GOT3 (cell line): ENCODE measurements at regions not wholly inside any gene's neighbourhood (a gene's known extent, or its start where the extent isn't known, plus 50 kb on each side); places are given as distances from the start of the nearest gene placed in this dataset.
"Not testable (repeated sequence)": the region's sequence is repeated elsewhere in the genome, so short reads cannot be mapped to it uniquely, and the experiment has no call there.

Experiments used
- DNase-seq: peaks from one replicate; lab custom pipeline; 2025; ENCODE audit warnings: mixed read lengths; lab: John Stamatoyannopoulos, UW

DNA sequence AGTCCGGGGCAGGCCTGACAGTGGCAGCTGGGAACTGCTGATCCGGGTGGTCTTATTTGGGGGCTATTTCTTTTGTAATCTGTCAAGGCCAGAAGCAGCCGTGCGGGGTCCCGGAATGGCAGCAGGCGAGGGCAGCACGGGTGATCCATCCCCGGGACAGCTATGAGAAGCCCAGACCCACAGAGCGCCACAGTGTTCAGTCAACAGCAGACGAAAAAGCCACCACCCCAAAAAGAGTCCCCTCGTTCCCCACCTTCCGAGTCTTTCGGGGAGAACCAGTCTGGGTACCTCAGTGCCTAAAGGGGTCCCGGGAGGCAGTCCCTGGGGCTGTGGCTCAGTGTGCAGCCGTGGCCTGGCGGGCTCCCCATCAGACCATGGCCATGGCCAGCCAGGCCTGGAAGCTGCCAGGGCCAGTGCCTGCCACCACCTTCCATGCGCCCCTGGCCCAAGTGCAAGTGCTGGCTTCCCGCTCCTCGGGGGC, 125.1 kb upstream of the KCTD7 start:
- no peak for DNase-seq

- no peak for DNase-seq
Measured at GRCh38 chr7:66504131-66504530, 124.5 kb upstream of the KCTD7 start.

- DNase-seq = no peak
Measured at GRCh38 chr7:66505009-66505408, 123.7 kb upstream of the KCTD7 start.

GRCh38 chr7:66505531-66506451, 122.9 kb upstream of the KCTD7 start:
- DNase-seq = no peak

GRCh38 chr7:66506703-66507102, 122.0 kb upstream of the KCTD7 start:
- not testable (repeated sequence) for DNase-seq

GRCh38 chr7:66507764-66508296, 120.9 kb upstream of the KCTD7 start:
- no peak for DNase-seq

DNA sequence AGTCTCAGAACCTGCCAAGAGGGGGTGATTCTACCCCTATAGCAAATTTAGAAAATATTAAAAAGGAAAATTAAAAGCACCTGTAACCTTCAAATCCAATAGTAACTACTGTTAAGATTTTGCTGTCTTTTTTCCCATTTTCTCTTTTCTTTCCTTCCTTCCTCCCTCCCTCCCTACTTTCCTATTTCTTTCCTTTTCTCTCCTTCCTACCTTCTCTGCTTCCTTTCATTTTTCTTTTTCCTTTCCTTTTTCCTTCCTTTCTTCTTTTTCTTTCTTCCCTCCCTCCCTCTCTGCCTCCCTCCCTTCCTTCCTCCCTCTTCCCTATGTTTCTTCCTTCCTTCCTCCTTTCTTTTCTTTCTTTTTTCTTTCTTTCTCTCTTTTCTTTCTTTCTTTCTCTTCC, 120.2 kb upstream of the KCTD7 start:
- DNase-seq = no peak

GRCh38 chr7:66514050-66514449, 114.6 kb upstream of the KCTD7 start:
- no peak for DNase-seq

DNA sequence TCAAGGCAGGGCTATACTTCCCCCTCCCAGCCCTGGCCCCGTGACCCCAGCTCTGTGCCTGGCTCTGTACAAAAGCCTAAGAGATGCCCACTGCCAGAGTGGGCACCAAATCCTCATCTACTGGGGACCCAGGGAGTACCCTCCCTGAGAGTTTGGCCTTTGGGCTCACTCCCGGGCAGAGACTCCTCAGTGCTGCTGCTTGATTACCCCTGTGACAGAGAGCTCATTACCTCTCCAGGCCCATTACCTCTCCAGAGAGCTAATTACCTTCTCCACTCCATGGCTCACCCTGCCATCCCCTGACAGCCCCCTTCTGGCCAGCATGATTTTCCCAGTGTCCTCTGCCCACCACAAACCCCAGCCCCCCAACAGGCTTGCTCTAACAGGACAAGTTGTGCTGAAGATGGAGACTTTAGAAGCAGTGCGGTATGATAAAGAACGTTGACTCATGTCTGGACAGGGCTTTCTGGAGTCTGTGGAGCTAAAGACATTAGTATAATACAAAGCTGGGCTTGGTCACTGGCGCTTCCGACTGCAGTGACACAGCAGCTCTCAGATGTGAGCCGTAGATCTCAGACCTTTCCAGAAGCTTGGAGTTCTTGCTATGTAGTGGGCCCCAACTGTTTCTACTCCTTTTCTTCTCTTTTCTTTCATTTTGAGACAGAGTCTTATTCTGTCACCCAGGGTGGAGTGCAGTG, 111.3 kb upstream of the KCTD7 start:
- no peak for DNase-seq

DNA sequence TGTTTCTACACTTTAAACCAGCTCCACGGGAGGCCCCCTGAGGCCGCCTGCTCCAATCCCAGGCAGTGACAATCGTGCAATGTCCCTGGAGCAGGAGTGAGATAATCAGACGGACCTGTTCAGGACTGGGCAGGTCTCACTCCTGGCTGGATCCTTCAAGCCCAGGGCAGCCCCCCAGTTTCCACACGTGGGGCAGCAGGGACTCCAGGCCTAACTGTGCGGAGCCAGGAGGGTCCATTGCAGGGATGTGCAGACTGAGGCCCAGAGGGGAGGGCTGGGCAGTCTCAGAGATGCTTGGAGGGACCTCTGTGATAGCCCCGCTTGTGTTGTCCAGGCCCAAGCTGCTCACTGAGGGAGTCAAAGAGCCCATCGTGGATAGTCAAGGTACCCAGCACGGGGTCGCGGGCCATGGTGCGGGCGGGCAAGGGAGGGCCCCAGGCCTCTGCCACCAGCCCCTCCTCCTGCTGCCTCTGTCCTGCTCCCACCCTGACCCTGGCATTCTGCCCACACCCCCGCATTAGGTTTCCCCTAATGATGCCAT, 110.5 kb upstream of the KCTD7 start:
- DNase-seq = no peak

DNA sequence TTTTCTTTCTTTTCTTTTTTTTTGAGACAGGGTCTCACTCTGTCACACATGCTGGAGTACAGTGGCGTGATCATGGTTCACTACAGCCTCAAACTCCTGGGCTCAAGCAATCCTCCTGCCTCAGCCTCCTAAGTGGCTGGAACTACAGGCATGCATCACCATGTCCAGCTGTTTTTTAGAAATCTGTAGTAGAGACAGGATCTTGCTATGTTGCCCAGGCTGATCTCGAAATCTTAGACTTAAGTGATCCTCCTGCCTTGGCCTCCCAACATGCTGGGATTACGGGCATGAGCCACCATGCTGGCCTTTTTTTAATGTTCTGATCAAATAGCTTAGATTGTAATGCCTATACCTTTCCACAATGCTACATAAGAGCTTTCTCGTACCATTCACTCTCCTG, 107.0 kb upstream of the KCTD7 start:
- DNase-seq = no peak

DNA sequence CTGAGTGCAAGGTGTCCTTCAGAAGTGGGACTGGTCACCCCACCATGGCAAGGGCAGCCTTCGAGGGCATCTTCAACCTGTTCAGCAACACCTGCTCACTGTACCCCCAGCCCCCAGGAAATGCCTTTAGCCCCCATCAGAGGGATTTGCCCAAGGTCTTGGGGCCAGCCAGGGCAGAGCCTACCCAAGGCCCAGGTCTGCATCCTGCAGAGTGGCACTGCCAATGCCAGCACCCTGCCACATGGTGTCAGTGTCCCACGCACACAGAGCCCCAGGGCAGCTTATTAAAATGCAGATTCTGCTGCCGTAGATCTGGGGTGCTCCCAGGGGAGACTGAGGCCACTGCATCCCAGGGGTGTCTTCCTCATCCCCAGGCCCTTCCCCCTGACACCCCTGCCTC, 106.2 kb upstream of the KCTD7 start:
- no peak for DNase-seq

DNA sequence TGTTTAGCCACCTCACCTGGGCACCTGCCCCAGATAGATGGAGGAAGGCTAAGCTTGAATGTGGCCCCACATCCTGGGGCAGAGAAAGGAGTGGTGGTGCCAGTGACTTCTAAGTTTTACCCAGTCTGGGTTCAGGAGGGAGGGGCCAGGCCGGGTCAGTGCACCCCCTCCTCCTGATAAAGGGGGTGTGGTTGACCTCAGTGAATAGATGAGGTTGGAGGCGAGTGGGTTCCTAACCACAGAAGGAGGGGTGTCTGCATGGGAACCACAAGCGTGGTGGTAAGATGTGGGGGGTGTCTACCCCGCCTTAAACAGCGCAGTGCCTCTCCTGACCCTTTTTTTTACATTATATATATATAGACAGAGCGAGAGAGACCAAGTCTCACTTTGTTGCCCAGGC, 105.3 kb upstream of the KCTD7 start:
- DNase-seq = no peak

DNA sequence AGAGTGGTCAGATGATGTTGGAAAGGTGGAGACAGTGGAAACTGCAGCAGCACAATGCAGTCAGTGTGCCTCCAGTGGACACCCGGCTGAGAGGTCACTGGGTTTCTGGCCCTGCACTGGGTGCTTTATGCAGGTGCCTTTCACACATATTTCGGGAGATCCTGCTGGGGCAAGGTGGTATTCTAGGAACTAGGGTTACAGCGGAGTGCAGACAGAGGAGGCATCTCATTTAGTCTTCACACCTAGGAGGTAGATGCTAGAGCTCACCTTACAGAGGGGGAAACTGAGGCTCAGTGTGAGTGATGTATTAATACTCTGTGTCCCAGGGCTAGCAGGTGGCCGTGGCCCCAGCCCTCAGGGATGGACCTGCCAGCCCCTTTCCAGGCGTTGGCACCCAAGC, 103.9 kb upstream of the KCTD7 start:
- DNase-seq = no peak

GRCh38 chr7:66526782-66527181, 101.9 kb upstream of the KCTD7 start:
- not testable (repeated sequence) for DNase-seq

GRCh38 chr7:66528652-66529051, 100.0 kb upstream of the KCTD7 start:
- no peak for DNase-seq

DNA sequence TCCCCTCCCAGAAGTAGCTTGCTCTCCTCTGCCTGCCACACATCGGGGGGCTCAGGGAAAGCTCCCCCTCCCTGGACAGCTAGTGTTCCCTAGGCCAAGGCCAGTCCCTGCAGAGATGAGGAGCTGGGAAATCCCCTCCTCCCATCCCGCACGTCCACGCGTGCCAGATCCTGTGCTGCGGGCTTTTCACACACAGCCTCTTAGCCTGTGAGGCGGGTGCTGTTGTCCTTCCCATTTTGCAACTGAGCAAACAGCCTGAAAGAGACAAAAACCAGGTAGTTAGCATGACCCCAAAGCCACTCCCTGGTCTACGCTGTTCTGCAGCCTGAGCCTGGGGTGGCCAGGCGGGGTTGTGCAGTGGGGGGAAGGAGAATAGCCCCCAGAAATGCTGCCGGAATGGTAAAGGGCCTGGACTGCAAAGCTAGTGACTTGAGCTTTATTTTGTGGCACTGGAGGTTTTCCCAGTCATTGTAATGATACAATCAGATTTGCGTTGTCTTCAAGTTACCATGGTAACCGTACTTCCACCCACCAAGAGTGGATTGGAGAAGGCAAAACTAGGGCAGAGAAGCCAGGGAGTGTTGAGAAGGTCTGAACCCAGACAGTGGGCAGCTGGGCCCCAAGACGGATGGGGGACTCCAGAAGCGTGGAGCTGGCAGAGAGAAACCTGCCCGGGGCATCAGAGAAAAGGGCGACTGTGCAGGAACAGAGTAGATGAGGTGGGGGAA, 98.6 kb upstream of the KCTD7 start:
- no peak for DNase-seq

GRCh38 chr7:66535414-66536329, 93.0 kb upstream of the KCTD7 start:
- no peak for DNase-seq

DNA sequence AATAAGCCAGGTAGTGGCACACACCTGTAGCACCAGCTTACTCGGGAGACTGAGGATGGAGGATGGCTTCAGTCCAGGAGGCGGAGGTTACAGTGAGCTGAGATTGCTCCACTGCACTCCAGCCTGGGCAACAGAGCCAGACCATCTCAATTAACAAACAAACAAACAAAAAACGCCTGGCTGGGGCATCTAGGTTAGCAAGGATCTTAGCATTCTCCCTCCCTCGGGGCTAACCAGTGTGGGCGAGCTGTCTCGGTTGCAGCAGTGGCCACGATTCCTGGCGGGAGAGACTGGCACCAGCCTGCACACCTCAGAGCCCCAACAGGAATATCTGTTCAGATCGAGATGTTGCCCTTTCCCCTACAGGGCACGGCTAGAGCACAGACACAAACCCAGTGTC, 91.3 kb upstream of the KCTD7 start:
- DNase-seq = no peak

- DNase-seq = no peak
Measured at GRCh38 chr7:66537876-66538275, 90.8 kb upstream of the KCTD7 start.

- no peak for DNase-seq
Measured at GRCh38 chr7:66539264-66539623, 89.4 kb upstream of the KCTD7 start.
